Upper lobe of right lung (tissue), 1 donor: ENCODE measurements at regions not wholly inside any gene's neighbourhood (a gene's known extent, or its start where the extent isn't known, plus 50 kb on each side); places are given as distances from the start of the nearest gene placed in this dataset.

Experiments used
- ATAC-seq: fragments of 200-7000 bp; cut with Tn5 transposase; one replicate; pipeline ENCODE4 v1.9.1; 2020; ENCODE audit warnings: mild to moderate bottlenecking, moderate library complexity
- DNase-seq: peaks from one replicate; pipeline ENCODE4 v3.0.0-alpha.2; 2020
- H3K27ac ChIP-seq: fragments of 200-600 bp; one replicate; pipeline ENCODE4 v1.8.0; 2022
- H3K27me3 ChIP-seq: fragments of 200-600 bp; one replicate; pipeline ENCODE4 v1.8.0; 2022; ENCODE audit warnings: mild to moderate bottlenecking
- H3K36me3 ChIP-seq: fragments of 200-600 bp; one replicate; pipeline ENCODE4 v1.8.0; 2022
- H3K4me1 ChIP-seq: fragments of 200-600 bp; one replicate; pipeline ENCODE4 v1.8.0; 2022
- H3K4me3 ChIP-seq: fragments of 200-600 bp; one replicate; pipeline ENCODE4 v1.8.0; 2022; ENCODE audit warnings: mild to moderate bottlenecking
- H3K9me3 ChIP-seq: fragments of 200-600 bp; one replicate; pipeline ENCODE4 v1.8.0; 2022
- intact Hi-C: fragments of 100-400 bp; cut with DNase I; formaldehyde crosslinking; loops from one replicate; pipeline ENCODE4 v1.11.0; 2022
- TF ChIP-seq, protein P1 (sequence below): fragments of 200-600 bp; IDR thresholded peaks from one replicate; pipeline ENCODE4 v1.8.0; 2022; ENCODE audit warnings: antibody characterized with exemption
- donor health status: DM: no; HTN: yes; CAD: no; lungs with severe emphysema.

DNA sequence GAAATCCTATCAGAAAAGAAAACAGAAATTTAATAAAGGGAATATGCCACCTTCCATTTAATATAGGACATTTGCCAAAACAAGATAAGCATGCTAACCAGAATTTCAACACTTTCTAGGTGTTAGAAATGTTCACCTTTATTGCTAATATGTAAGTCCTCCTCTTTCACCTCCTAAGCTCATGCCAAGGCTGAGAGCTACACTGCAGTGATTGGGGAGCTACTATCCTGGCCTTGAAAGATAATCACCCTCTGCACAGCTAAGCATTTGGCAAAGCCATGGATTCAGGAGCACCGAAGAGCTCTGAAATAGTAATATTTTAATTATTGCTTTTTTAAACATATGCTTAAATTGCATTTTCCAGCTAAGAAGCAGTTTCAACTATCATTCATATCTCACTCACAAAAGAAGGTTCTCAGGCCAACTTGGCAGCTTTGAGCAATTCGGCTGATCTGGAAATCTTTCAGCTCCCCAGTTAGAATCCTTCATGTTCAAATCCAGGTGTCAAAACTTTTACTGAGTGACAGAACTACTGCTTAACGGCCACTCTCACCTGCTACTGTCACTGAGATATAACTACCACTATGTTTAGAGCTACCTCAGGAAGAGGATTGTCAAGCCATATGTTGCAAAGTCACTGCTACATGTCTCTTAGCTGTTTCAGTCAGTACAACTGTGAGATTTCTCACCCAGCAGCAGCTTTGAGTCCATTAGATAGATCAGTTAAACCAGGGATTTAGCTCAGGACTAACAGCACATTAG lies 302.0 kb downstream of the NFIB start:
- Histone ChIP-seq H3K4me3 (no peak overlapping the region), H3K36me3 (no peaks in the 10 kb centered on the region), H3K27ac (no peak overlapping the region), H3K27me3 (no peaks in the 10 kb centered on the region), H3K9me3 (no peaks in the 10 kb centered on the region), H3K4me1 (no peaks in the 10 kb centered on the region)
- no peak for ATAC-seq
- no peak for DNase-seq
- TF ChIP-seq, protein P1, sequence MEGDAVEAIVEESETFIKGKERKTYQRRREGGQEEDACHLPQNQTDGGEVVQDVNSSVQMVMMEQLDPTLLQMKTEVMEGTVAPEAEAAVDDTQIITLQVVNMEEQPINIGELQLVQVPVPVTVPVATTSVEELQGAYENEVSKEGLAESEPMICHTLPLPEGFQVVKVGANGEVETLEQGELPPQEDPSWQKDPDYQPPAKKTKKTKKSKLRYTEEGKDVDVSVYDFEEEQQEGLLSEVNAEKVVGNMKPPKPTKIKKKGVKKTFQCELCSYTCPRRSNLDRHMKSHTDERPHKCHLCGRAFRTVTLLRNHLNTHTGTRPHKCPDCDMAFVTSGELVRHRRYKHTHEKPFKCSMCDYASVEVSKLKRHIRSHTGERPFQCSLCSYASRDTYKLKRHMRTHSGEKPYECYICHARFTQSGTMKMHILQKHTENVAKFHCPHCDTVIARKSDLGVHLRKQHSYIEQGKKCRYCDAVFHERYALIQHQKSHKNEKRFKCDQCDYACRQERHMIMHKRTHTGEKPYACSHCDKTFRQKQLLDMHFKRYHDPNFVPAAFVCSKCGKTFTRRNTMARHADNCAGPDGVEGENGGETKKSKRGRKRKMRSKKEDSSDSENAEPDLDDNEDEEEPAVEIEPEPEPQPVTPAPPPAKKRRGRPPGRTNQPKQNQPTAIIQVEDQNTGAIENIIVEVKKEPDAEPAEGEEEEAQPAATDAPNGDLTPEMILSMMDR = no peak
- intact Hi-C loops = no loop called here

DNA sequence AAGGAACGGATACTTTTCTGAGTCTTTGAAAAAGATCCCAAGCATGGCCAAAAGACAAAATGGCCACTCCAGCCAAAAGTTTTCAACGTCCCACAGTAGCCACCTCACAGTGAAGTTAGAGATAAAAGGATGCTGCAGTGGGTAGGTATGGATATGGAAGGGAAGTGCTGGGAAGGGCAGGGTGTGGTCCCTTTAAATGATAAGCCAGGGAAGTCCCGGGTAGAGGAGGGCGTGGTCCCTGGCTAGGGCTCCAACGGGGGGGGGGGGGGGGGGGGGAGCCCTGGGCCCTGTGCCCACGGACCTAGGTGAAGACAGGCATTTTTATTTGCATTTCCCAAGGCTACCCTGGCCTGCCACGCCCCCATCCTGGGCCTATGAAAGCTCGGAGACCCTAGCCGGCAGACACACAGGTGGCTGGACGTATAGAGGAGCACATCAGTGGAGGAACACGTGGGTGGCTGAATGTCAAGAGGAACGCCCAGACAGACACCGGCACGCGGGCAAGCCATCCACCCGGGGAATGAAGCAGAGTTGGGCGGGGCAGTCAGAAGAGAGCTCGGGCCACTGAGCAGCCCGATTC lies 306.7 kb downstream of the NFIB start:
- intact Hi-C loops = no loop called here
- H3K4me3 ChIP-seq = no peak overlapping the region
- H3K27me3 ChIP-seq = no peaks in the 10 kb centered on the region
- TF ChIP-seq, protein P1 = no peak
- DNase-seq (no peak), ATAC-seq (no peak)
- no peaks in the 10 kb centered on the region for H3K9me3 ChIP-seq
- H3K27ac ChIP-seq = no peak overlapping the region
- H3K4me1 ChIP-seq = no peaks in the 10 kb centered on the region
- H3K36me3 ChIP-seq = no peaks in the 10 kb centered on the region

DNA sequence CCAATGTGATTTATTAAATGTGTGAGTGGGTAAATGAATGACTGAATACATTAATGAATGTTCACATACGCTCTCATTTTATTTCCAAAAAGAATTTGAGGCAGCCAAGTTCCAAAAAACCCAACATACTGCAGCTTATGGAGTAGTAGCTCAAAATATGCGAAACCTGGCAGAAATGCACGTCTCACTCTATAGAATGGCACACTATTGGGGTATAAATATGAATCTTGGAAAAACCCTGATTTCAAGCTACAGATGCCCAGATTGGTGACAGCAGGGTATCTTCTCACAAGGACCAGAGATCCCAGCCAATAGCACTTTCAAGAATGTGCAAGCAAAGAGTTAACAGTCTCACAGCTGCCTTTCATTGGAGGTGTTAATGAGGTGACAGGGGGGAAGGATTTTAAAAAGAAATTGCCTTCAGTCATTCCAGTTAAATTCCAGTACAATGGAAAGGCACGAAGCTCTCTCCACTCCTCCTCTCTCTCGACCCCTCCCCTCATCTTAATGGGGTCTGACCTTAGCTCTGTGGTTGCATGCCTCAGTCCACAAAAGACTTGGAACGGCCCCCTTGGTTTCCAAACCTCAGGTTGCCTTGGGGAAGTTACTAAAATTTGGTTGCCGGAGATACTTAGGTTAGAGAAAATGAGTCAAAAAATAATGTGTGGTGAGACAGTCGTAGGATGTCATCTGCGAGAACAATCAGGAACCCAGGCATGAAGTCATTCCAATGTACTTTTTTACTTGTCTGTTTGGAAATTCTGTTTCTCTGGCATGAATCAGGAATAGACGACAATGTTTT lies 307.4 kb downstream of the NFIB start:
- Histone ChIP-seq H3K27me3 (no peaks in the 10 kb centered on the region), H3K27ac (no peak overlapping the region), H3K4me3 (no peak overlapping the region), H3K36me3 (no peaks in the 10 kb centered on the region), H3K4me1 (no peaks in the 10 kb centered on the region), H3K9me3 (no peaks in the 10 kb centered on the region)
- intact Hi-C loops = no loop called here
- DNase-seq (no peak), ATAC-seq (no peak)
- TF ChIP-seq, protein P1 = no peak

DNA sequence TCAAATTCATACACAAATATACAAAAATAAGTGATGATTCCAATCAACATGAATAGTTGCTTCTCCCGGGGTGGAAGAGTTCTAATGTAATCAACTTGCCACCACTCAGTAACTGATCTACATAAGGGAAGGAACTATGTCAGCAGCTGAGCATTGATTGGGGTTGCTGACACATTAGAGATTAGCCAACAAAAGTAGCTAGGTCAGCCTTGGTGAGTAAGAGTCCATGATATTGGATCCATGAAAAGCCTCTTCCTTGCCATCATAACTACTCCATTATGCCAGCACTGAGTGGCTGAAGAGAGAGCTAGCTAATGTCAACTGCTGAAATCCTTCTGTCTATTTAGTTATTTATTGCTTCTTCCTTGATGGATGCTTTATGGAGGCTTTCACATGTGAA lies 309.8 kb downstream of the NFIB start:
- Histone ChIP-seq H3K4me3 (no peak overlapping the region), H3K4me1 (no peaks in the 10 kb centered on the region), H3K36me3 (no peaks in the 10 kb centered on the region), H3K27me3 (no peaks in the 10 kb centered on the region), H3K9me3 (no peaks in the 10 kb centered on the region), H3K27ac (no peak overlapping the region)
- no peak for ATAC-seq
- no peak for DNase-seq
- intact Hi-C loops = no loop called here
- TF ChIP-seq, protein P1 = no peak

DNA sequence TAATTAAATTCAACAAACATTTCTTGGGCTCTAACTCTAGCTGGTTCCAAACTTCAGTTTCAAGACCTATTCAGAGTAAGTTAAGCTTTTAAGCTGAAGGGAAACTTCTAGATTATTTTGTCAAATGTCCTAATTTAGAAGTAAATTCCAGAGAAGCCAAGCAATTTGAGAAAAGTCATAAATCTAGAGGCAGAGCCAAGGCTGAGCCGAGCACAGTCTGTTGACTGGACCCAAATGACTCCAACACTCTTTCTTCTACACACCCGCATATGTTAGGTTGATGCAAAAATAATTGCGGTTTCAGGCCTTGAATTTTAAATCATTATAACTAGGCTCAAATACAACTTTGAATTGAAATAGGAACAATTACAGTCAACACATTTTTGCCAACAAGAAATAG lies 319.7 kb downstream of the NFIB start:
- no peak overlapping the region for H3K27ac ChIP-seq

More for the DNA sequence above, 319.7 kb downstream of the NFIB start:
- H3K27me3 ChIP-seq = no peaks in the 10 kb centered on the region
- no peaks in the 10 kb centered on the region for H3K9me3 ChIP-seq
- H3K4me1 ChIP-seq = no peaks in the 10 kb centered on the region
- TF ChIP-seq, protein P1 = no peak
- DNase-seq (no peak), ATAC-seq (no peak)
- H3K36me3 ChIP-seq = no peaks in the 10 kb centered on the region
- intact Hi-C loops = no loop called here
- no peak overlapping the region for H3K4me3 ChIP-seq
